ENCODE measurements at regions not wholly inside any gene's neighbourhood (a gene's known extent, or its start where the extent isn't known, plus 50 kb on each side); places are given as distances from the start of the nearest gene placed in this dataset.

DNA sequence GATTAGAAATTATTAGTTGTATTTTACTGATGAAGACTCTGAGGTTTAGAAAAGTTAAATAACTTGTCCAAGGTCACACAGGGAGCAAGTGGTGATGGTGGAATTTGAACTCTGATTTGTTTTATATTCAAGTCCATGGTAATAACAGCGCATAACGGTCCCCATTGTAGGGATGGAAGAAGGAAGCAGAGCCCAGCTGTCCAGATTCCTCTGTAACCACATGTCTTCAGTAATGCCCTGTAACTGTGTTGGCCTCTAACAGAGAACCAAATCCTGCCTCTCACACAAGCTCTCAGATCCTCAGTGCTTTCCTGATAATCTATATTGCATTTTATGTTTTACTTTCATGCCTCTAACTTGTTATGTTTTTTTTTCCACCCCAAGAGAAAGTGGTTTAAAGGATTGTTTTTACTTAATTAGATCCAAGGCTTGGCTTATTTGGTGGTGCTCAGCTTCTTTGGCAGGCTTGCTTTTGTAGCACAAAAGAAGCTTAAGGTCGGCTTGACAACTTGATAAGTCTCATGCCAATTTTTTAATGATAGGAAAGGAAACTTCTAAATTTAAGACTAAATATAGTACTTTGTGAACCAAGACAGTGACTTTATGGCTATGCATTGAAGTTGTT, 105.1 kb upstream of the SEL1L start:
- Mint-ChIP-seq H3K9me3 (no peaks in the 10 kb centered on the region), H3K4me3 (no peak overlapping the region), H3K4me1 (no peaks in the 10 kb centered on the region), H3K36me3 (ENCODE audit: low read depth) (no peaks in the 10 kb centered on the region), H3K27me3 (no peaks in the 10 kb centered on the region), H3K27ac (no peak overlapping the region)
- intact Hi-C loops (cut with micrococcal nuclease), result no loop called here
- no peak for DNase-seq

DNA sequence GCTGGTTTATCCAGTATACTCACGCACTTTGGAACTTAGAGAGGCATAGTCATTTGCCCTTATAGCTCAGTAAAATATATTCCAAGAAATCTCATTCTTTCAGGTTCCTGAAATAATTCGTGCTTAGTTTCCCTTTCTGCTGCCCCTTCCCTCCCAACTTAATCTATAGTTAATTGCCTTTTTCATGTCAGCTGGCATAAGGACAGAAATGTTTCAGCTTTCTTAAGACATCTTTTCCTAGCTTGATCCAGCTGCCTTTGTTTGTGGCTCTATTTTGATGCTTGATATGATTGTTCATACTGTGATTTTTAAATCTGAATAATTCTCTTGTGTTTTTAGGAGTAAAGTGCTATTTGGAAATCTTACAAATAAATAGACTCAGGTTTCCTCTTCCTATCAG, 120.0 kb upstream of the SEL1L start:
- Mint-ChIP-seq H3K36me3 (ENCODE audit: low read depth) (no peaks in the 10 kb centered on the region), H3K27ac (no peak overlapping the region), H3K27me3 (no peaks in the 10 kb centered on the region), H3K4me1 (no peaks in the 10 kb centered on the region), H3K4me3 (no peak overlapping the region), H3K9me3 (peaks cover 5% of the 10 kb centered on the region)
- intact Hi-C loops (cut with micrococcal nuclease), result no loop called here
- DNase-seq, result no peak

DNA sequence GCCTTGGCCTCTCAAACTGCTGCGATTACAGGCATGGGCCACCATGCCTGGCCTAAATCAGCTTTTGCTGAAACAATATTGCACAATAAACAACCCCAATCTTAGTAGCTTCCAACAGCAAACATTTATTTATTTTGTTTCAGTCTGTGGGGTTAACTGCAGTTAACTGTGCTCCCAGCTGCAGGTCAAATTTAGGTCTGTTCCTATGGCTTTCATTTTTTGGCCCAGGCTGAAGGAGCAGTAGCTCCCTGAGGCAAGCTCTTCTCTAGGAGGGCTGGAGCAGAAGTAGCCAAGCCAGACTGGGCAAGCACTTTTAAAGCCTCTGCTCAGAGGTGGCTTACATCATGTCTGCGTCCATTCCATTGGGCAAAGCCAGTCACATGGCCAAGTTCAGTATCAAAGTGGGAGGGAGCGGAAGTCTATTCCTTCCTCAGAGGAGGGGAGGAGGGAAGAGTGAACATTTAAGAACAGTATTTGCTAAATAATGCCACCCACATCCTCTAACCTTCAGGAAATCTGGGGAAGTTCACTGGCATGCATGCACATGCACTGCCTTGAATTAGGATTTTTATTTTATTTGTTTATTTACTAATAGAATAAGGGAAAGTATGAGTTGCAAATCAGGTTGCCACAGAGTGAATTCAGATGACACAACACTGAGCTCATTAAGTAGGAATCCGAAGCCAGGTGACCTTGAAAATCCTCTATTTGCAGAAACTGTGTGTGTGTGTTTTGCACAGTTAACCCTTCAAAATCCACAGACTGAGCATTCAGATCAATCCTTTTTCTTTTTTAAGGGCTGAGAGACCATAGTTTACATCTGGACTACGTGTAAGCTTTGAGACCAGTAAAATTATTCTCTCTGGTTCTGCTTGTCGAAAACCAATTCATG, 122.0 kb upstream of the SEL1L start:
- no peaks in the 10 kb centered on the region for H3K27me3 Mint-ChIP-seq
- no peaks in the 10 kb centered on the region for H3K36me3 Mint-ChIP-seq (ENCODE audit: low read depth)
- H3K27ac Mint-ChIP-seq, result no peak overlapping the region
- no peak overlapping the region for H3K4me3 Mint-ChIP-seq
- peaks cover 5% of the 10 kb centered on the region for H3K9me3 Mint-ChIP-seq
- H3K4me1 Mint-ChIP-seq, result no peaks in the 10 kb centered on the region
- DNase-seq, result no peak
- intact Hi-C loops (cut with micrococcal nuclease), result no loop called here

DNA sequence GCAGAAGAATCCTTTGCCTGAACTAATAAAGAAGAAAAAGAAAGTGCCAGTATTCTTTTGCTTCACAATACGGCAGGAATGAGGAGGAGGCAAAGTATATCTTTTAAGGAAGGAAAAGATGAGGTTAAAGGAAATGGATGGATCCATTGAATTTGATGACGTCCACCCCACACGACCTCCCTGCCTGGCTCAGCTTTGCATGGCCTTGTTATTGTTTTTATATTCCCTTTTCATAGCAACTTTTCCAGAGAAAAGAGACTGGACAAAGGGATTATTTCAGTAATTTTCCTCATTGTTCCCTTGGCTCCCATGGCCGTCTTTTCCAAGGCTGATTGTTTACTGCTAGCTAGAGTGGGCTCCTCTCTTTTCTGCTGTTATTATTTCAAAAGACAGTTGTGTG, 123.2 kb upstream of the SEL1L start:
- intact Hi-C loops (cut with micrococcal nuclease), result no loop called here
- DNase-seq, result no peak
- Mint-ChIP-seq H3K4me3 (no peak overlapping the region), H3K27me3 (no peaks in the 10 kb centered on the region), H3K27ac (no peak overlapping the region), H3K4me1 (no peaks in the 10 kb centered on the region), H3K9me3 (peaks cover 5% of the 10 kb centered on the region), H3K36me3 (ENCODE audit: low read depth) (no peaks in the 10 kb centered on the region)

DNA sequence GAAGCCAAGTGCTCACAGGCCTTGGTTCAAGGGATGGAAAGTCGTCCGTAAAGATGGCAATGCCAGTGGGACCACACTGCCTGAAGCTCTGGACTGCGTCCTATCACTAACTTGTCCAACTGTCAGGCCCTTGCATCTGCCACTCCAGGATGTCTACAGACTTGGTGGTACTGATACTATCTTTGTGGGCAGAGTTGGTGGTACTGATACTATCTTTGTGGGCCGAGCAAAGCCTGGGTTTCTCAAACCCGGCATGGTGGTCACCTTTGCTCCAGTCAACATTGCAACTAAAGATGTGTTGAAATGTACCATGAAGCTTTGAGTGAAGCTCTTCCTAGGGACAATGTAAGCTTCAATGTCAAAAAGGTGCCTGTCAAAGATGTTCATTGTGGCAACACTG, 128.4 kb upstream of the SEL1L start:
- intact Hi-C loops (cut with micrococcal nuclease), result no loop called here
- Mint-ChIP-seq H3K4me1 (no peaks in the 10 kb centered on the region), H3K36me3 (ENCODE audit: low read depth) (no peaks in the 10 kb centered on the region), H3K4me3 (no peak overlapping the region), H3K27ac (no peak overlapping the region), H3K9me3 (no peaks in the 10 kb centered on the region), H3K27me3 (no peaks in the 10 kb centered on the region)
- no peak for DNase-seq

DNA sequence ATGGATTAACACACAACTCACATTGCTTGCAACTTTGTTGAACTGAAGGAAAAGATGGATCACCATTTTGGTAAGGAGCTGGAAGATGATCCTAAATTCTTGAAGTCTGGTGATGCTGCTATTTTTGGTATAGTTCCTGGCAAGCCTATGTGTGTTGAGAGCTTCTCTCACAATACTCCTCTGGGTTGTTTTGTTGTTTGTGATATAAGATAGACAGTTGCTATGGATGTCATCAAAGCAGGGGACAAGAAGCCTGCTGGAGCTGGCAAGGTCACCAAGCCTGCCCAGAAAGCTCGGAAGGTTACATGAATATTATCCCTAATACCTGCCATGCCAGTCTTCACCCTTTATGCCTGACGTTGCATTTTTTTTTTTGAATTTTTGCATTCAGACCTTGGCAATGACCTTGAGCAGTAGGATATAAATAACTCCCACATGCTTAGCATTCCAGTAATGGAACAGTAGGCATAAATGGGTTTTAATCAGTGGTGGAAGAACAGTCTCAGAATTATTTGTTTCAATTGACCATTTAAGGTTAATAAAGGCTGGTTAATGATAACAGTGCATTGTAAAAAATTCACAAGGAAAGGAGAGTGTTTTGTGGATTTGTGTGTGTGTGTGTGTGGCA, 129.0 kb upstream of the SEL1L start:
- Mint-ChIP-seq H3K4me3 (no peak overlapping the region), H3K9me3 (no peaks in the 10 kb centered on the region), H3K36me3 (ENCODE audit: low read depth) (no peaks in the 10 kb centered on the region), H3K27me3 (no peaks in the 10 kb centered on the region), H3K4me1 (no peaks in the 10 kb centered on the region), H3K27ac (no peak overlapping the region)
- no peak for DNase-seq
- intact Hi-C loops (cut with micrococcal nuclease), result no loop called here

DNA sequence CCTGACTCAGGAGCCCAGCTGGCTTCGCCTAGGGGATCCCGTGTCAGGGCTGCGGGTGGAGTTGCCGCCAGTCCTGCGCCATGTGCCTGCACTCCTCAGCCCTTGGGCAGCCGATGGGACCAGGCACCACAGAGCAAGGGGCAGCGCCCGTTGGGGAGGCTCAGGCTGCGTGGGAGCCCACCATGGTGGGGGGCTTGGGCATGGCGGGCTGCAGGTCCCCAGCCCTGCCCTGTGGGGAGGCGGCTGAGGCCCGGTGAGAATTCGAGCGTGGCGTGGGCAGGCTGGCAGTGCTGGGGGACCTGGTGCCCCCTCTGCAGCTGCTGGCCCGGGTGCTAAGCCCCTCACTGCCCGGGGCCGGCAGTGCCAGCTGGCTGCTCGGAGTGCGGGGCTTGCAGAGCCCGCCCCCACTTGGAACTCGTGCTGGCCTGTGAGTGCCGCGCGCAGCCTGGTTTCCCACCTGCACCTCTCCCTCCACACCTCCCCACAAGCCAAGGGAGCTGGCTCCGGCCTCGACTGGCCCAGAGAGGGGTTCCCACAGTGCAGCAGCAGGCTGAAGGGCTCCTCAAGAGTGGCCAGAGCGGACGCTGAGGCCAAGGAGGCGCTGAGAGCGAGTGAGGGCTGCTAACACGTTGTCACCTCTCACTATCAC, 135.1 kb upstream of the SEL1L start:
- intact Hi-C loops (cut with micrococcal nuclease), result no loop called here
- H3K4me3 Mint-ChIP-seq, result no peak overlapping the region
- no peaks in the 10 kb centered on the region for H3K9me3 Mint-ChIP-seq
- H3K36me3 Mint-ChIP-seq (ENCODE audit: low read depth), result no peaks in the 10 kb centered on the region
- no peaks in the 10 kb centered on the region for H3K4me1 Mint-ChIP-seq
- H3K27me3 Mint-ChIP-seq, result no peaks in the 10 kb centered on the region
- DNase-seq, result no peak
- H3K27ac Mint-ChIP-seq, result no peak overlapping the region

DNA sequence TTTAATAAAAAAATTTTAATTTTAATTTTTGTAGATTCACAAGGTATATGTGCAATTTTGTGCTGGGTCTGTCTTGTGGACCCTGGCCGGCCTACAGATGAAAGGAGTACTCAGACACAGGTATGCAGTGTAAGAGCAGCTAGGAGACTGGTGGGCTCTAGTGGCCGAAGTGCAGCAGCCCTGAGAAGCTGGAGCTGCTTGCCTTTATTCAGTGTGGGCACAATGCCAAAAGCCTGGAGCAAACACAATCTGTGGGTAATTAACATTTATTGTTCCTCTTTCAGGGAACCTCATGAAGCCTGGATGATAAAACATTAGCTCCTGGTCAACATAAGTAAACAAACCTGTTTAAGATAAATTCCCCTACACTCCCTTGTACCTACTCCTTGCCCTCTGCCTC, 135.7 kb upstream of the SEL1L start:
- no peak overlapping the region for H3K27ac Mint-ChIP-seq
- no peaks in the 10 kb centered on the region for H3K36me3 Mint-ChIP-seq (ENCODE audit: low read depth)
- intact Hi-C loops (cut with micrococcal nuclease), result no loop called here
- no peaks in the 10 kb centered on the region for H3K9me3 Mint-ChIP-seq
- H3K4me3 Mint-ChIP-seq, result no peak overlapping the region
- no peak for DNase-seq
- H3K4me1 Mint-ChIP-seq, result no peaks in the 10 kb centered on the region
- no peaks in the 10 kb centered on the region for H3K27me3 Mint-ChIP-seq

DNA sequence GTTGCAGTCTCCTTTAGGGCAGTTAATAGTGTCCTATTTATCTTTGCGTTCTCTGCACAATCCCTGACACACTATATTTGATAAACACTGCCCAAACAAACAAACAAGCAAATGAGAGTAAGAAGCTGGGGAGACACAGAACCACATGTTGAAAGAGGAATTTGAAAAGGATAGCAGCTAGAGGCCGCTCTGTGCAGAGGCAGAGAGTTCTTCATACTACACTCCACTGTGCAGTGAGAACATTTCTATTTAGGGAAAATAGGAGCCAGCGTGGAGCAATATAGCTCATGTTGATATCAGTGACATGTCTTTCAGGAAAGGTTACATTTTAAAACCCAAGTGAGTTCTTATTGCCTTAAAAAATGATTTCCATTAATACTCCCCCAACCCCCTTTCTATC, 140.3 kb upstream of the SEL1L start:
- DNase-seq, result no peak
- Mint-ChIP-seq H3K27ac (no peak overlapping the region), H3K36me3 (ENCODE audit: low read depth) (no peaks in the 10 kb centered on the region), H3K4me3 (no peak overlapping the region), H3K4me1 (no peaks in the 10 kb centered on the region), H3K27me3 (no peaks in the 10 kb centered on the region), H3K9me3 (no peaks in the 10 kb centered on the region)
- intact Hi-C loops (cut with micrococcal nuclease), result no loop called here

DNA sequence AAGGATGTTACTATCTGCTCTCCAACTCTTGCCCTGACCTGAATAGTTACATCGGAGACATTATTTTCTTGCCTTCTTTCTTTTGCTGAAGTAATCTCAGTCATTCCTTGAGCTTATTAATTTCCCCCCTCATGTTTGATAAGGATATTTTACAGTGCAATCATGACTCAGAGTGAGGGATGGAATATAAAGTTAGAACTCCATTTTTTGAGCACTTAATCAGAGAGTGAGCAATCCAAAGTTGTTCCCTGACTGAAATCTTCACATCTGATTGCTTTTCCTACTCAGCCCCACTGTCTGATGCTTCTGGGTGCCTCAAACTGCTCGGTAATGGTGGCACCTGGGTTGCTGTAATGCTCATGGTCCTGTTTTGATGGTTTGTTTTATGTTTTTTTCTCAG, 142.7 kb upstream of the SEL1L start:
- H3K27me3 Mint-ChIP-seq, result peaks cover 1% of the 10 kb centered on the region
- H3K9me3 Mint-ChIP-seq, result no peaks in the 10 kb centered on the region
- H3K36me3 Mint-ChIP-seq (ENCODE audit: low read depth), result no peaks in the 10 kb centered on the region
- H3K27ac Mint-ChIP-seq, result no peak overlapping the region
- intact Hi-C loops (cut with micrococcal nuclease), result no loop called here
- no peak for DNase-seq
- H3K4me3 Mint-ChIP-seq, result no peak overlapping the region
- H3K4me1 Mint-ChIP-seq, result no peaks in the 10 kb centered on the region

DNA sequence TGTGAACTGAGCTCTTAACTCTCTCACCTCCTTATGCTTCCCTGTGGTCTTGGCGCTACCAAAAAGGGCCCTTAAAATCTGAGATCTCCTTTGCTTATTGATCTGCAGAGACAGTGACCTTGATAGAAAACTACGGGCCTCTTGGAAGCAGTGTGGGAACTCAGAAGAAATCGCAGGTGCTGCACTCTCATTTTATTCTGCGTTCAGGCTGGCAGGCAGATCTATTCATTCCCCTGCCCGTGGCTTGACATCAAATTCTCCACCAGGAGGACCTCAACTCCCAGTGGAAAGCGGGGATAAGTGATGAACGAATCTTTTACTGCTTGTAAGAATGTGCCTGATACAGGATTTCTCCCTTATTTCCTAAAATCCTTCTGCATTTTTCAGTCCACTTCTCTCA, 143.2 kb upstream of the SEL1L start:
- H3K27me3 Mint-ChIP-seq, result peaks cover 1% of the 10 kb centered on the region
- no peaks in the 10 kb centered on the region for H3K9me3 Mint-ChIP-seq
- no peak for DNase-seq
- H3K36me3 Mint-ChIP-seq (ENCODE audit: low read depth), result no peaks in the 10 kb centered on the region
- intact Hi-C loops (cut with micrococcal nuclease), result no loop called here
- no peaks in the 10 kb centered on the region for H3K4me1 Mint-ChIP-seq
- no peak overlapping the region for H3K4me3 Mint-ChIP-seq
- H3K27ac Mint-ChIP-seq, result no peak overlapping the region

DNA sequence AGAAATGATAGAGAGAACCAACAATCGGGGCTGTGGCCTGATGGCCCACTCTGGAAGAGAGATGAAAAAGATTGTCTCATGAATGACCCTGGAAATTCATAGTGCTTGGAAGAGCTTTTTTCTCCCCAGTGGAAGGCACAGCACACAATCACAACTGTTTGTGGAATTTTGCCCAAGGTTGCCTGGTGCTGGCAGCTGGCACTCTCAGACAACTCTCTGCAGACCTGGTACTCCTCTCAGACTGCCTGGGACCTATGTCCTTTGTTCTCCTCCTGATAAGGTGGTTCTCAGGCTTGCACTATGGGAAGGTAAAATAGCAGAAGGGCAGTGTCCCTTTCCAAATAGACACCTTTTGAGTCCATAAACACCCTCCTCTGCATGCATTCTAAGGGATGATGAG, 144.1 kb upstream of the SEL1L start:
- Mint-ChIP-seq H3K9me3 (no peaks in the 10 kb centered on the region), H3K27me3 (peaks cover 1% of the 10 kb centered on the region), H3K36me3 (ENCODE audit: low read depth) (no peaks in the 10 kb centered on the region), H3K4me3 (no peak overlapping the region), H3K4me1 (no peaks in the 10 kb centered on the region), H3K27ac (no peak overlapping the region)
- DNase-seq, result no peak
- intact Hi-C loops (cut with micrococcal nuclease), result no loop called here

DNA sequence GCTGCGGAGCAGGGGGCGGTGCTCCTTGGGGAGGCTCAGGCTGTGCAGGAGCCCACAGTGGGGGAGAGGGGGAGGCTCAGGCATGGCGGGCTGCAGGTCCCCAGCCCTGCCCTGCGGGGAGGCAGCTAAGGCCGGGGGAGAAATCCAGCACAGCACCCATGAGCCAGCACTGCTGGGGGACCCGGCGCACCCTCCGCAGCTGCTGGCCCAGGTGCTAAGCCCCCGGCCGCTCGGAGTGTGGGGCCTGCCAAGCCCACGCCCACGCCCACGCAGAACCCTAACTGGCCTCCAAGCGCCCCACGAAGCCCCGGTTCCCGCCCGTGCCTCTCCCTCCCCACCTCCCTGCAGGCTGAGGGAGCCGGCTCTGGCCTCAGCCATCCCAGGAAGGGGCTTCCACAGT, 145.6 kb upstream of the SEL1L start:
- Mint-ChIP-seq H3K4me1 (no peaks in the 10 kb centered on the region), H3K36me3 (ENCODE audit: low read depth) (no peaks in the 10 kb centered on the region), H3K27me3 (peaks cover 1% of the 10 kb centered on the region), H3K9me3 (no peaks in the 10 kb centered on the region), H3K27ac (no peak overlapping the region), H3K4me3 (no peak overlapping the region)
- intact Hi-C loops (cut with micrococcal nuclease), result no loop called here
- no peak for DNase-seq

DNA sequence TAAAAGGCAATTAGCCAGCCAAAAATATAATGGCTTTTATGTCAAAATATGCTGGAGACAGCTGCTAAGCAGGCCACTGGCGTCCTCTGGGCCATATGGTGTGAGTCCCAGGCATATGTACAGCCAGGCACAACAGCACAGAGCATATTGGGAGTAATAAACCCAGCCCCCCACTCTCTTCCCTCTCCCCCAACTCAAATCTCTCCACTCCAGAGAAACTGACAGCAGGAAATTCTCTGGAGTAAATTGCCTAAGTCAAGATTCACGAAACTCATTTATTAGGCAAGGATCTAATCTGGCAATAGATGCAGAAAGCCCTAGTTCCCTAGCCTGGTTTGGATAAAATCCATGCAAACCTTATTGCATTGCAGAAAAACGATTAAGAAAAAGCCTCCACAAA, 147.9 kb upstream of the SEL1L start:
- no peak overlapping the region for H3K4me3 Mint-ChIP-seq
- H3K27ac Mint-ChIP-seq, result no peak overlapping the region

More for the DNA sequence above, 147.9 kb upstream of the SEL1L start:
- Mint-ChIP-seq H3K9me3 (peaks cover 2% of the 10 kb centered on the region), H3K4me1 (no peaks in the 10 kb centered on the region), H3K27me3 (peaks cover 1% of the 10 kb centered on the region), H3K36me3 (ENCODE audit: low read depth) (no peaks in the 10 kb centered on the region)
- intact Hi-C loops (cut with micrococcal nuclease), result no loop called here
- DNase-seq, result no peak
